ENCODE measurements at regions not wholly inside any gene's neighbourhood (a gene's known extent, or its start where the extent isn't known, plus 50 kb on each side); places are given as distances from the start of the nearest gene placed in this dataset.

DNA sequence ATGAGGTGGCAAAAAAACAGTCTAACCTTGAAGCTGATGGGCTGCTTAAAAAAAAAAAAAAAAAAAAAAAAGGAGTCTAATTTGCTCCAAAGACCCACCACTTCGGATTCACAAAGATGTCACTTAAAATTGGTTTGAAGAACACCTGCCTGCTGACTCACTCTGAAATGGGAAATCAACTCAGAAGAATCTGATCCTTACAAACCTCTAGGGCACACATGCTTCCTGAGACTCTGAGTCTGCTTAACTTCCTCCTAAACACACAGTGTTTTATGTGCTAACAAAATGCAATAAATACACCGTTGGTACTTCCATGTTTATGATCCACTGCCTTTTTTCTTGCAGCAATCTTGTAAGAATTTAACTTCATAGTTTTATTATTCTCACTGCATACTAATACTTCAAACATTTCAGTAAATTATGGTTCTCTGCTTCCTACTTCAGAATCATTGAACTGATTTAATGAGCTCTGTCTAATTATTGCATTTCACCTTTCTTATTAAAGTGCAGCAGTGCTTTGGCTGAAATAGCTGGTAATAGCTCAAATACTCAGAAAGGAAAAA lies 73.0 kb upstream of the FRMD4B start:
- H3K27ac ChIP-seq = no peak overlapping the region
- WGBS (ENCODE audit: low lambda C conversion rate, missing lambda C conversion rate) = 57% methylated on average over 2 of the region's 2 CpGs
- H4K20me1 ChIP-seq (ENCODE audit: insufficient read depth, poor library complexity, severe bottlenecking) = no peaks in the 10 kb centered on the region
- no peaks in the 10 kb centered on the region for H3K36me3 ChIP-seq (replicated peaks; ENCODE audit: insufficient read depth, low read depth)
- no peaks in the 10 kb centered on the region for H3K9me2 ChIP-seq (replicated peaks; ENCODE audit: insufficient read depth)
- no peak overlapping the region for H3K4me3 ChIP-seq
- no peak for TF ChIP-seq EZH2 (IDR thresholded peaks at IDR 0.05; ENCODE audit: borderline replicate concordance)
- TF ChIP-seq EZH2phosphoT487 (IDR thresholded peaks at IDR 0.05; ENCODE audit: low read depth, severe bottlenecking, unreplicated experiment) = no peak
- TF ChIP-seq, protein P1, sequence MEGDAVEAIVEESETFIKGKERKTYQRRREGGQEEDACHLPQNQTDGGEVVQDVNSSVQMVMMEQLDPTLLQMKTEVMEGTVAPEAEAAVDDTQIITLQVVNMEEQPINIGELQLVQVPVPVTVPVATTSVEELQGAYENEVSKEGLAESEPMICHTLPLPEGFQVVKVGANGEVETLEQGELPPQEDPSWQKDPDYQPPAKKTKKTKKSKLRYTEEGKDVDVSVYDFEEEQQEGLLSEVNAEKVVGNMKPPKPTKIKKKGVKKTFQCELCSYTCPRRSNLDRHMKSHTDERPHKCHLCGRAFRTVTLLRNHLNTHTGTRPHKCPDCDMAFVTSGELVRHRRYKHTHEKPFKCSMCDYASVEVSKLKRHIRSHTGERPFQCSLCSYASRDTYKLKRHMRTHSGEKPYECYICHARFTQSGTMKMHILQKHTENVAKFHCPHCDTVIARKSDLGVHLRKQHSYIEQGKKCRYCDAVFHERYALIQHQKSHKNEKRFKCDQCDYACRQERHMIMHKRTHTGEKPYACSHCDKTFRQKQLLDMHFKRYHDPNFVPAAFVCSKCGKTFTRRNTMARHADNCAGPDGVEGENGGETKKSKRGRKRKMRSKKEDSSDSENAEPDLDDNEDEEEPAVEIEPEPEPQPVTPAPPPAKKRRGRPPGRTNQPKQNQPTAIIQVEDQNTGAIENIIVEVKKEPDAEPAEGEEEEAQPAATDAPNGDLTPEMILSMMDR (IDR thresholded peaks at IDR 0.05; ENCODE audit: poor library complexity) = no peak
- H3K4me2 ChIP-seq = no peak overlapping the region
- H3K27me3 ChIP-seq = no peaks in the 10 kb centered on the region
- H3K9me3 ChIP-seq (ENCODE audit: low read depth) = no peaks in the 10 kb centered on the region
- H2AFZ ChIP-seq = no peak overlapping the region
- no peaks in the 10 kb centered on the region for H3K79me2 ChIP-seq
- no peak for DNase-seq (ENCODE audit: low spot score)
- H3K4me1 ChIP-seq (ENCODE audit: insufficient read depth) = no peaks in the 10 kb centered on the region

DNA sequence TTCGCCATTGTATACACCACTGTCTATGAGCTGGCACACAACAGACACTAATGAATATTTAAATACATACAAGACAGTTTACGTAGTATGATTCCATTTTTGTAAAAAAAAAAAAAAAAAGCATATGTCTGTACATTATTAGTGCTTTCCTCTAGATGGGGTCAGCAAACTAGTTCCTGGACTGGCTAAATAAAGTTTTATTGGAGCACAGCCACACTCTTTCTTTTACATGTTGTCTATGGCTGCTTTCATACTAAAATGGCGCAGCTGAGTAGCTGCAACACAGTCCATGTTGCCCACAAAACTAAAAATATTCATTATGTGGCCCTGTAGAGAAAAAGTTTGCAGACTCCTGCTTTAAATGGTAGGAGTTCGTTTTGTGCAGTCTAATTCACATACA lies 70.7 kb upstream of the FRMD4B start:
- no peaks in the 10 kb centered on the region for H3K9me2 ChIP-seq (replicated peaks; ENCODE audit: insufficient read depth)
- WGBS (ENCODE audit: low lambda C conversion rate, missing lambda C conversion rate) = 96% methylated on average over 4 of the region's 4 CpGs
- H3K36me3 ChIP-seq (replicated peaks; ENCODE audit: insufficient read depth, low read depth) = no peaks in the 10 kb centered on the region
- H3K4me2 ChIP-seq = no peak overlapping the region
- no peak overlapping the region for H3K27ac ChIP-seq
- H3K9me3 ChIP-seq (ENCODE audit: low read depth) = no peaks in the 10 kb centered on the region
- H2AFZ ChIP-seq = no peak overlapping the region
- no peaks in the 10 kb centered on the region for H3K4me1 ChIP-seq (ENCODE audit: insufficient read depth)
- H4K20me1 ChIP-seq (ENCODE audit: insufficient read depth, poor library complexity, severe bottlenecking) = no peaks in the 10 kb centered on the region
- H3K27me3 ChIP-seq = no peaks in the 10 kb centered on the region
- no peaks in the 10 kb centered on the region for H3K79me2 ChIP-seq
- no peak for DNase-seq (ENCODE audit: low spot score)
- no peak overlapping the region for H3K4me3 ChIP-seq
- no peak for TF ChIP-seq EZH2 (IDR thresholded peaks at IDR 0.05; ENCODE audit: borderline replicate concordance)
- no peak for TF ChIP-seq EZH2phosphoT487 (IDR thresholded peaks at IDR 0.05; ENCODE audit: low read depth, severe bottlenecking, unreplicated experiment)
- TF ChIP-seq, protein P1 (IDR thresholded peaks at IDR 0.05; ENCODE audit: poor library complexity) = no peak

DNA sequence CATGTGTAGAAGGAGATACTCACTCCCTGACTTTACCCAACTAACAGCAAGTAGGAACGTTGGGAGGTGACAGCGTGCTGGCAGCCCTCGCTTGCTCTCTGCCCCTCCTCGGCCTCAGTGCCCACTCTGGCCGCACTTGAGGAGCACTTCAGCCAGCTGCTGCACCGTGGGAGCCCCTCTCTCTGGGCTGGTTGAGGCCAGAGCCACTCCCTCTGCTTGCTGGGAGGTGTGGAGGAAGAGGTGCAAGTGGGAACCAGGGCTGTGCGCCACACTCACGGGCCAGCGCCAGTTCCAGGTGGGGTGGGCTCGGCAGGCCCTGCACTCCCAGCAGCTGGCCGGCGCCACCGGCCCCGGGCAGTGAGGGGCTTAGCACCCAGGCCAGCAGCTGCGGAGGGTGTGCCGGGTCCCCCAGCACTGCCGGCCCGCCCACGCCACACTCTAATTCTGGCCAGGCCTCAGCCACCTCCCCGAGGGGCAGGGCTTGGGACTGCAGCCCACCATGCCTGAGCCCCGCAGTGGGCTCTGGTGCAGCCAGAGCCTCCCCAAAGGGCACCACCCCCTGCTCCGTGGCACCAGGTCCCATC lies 68.4 kb upstream of the FRMD4B start:
- Histone ChIP-seq H3K27me3 (no peaks in the 10 kb centered on the region), H3K9me3 (ENCODE audit: low read depth) (no peaks in the 10 kb centered on the region), H3K4me1 (ENCODE audit: insufficient read depth) (no peaks in the 10 kb centered on the region), H2AFZ (no peak overlapping the region), H3K4me2 (no peak overlapping the region), H3K9me2 (replicated peaks; ENCODE audit: insufficient read depth) (no peaks in the 10 kb centered on the region), H3K36me3 (replicated peaks; ENCODE audit: insufficient read depth, low read depth) (no peaks in the 10 kb centered on the region), H3K27ac (no peak overlapping the region), H3K4me3 (no peak overlapping the region), H4K20me1 (ENCODE audit: insufficient read depth, poor library complexity, severe bottlenecking) (no peaks in the 10 kb centered on the region), H3K79me2 (no peaks in the 10 kb centered on the region)
- 95% methylated on average over 22 of the region's 22 CpGs for WGBS (ENCODE audit: low lambda C conversion rate, missing lambda C conversion rate)
- TF ChIP-seq EZH2phosphoT487 (IDR thresholded peaks at IDR 0.05; ENCODE audit: low read depth, severe bottlenecking, unreplicated experiment) (no peak), EZH2 (IDR thresholded peaks at IDR 0.05; ENCODE audit: borderline replicate concordance) (no peak)
- TF ChIP-seq, protein P1 (IDR thresholded peaks at IDR 0.05; ENCODE audit: poor library complexity) = no peak
- no peak for DNase-seq (ENCODE audit: low spot score)

Measured in hepatocyte (in vitro differentiated cells).